NCI-H2029 treated with DMSO at 0.1 percent for 48 hours (cell line): ENCODE measurements at regions not wholly inside any gene's neighbourhood (a gene's known extent, or its start where the extent isn't known, plus 50 kb on each side); places are given as distances from the start of the nearest gene placed in this dataset.
"Not testable (repeated sequence)": the region's sequence is repeated elsewhere in the genome, so short reads cannot be mapped to it uniquely, and the experiment has no call there.

Experiments used
- DNase-seq: peaks from one replicate; lab custom pipeline; 2025; lab: John Stamatoyannopoulos, UW

GRCh38 chr16:15204571-15204970 is 110.5 kb upstream of the RRN3 start:
- not testable (repeated sequence) for DNase-seq

GRCh38 chr16:15192813-15193212 is 98.7 kb upstream of the RRN3 start:
- DNase-seq: not testable (repeated sequence)

GRCh38 chr16:15192197-15192596 is 98.1 kb upstream of the RRN3 start:
- not testable (repeated sequence) for DNase-seq

- DNase-seq: not testable (repeated sequence)
Observed at GRCh38 chr16:15189478-15189877, 95.4 kb upstream of the RRN3 start.
